ENCODE measurements at regions not wholly inside any gene's neighbourhood (a gene's known extent, or its start where the extent isn't known, plus 50 kb on each side); places are given as distances from the start of the nearest gene placed in this dataset.

DNA sequence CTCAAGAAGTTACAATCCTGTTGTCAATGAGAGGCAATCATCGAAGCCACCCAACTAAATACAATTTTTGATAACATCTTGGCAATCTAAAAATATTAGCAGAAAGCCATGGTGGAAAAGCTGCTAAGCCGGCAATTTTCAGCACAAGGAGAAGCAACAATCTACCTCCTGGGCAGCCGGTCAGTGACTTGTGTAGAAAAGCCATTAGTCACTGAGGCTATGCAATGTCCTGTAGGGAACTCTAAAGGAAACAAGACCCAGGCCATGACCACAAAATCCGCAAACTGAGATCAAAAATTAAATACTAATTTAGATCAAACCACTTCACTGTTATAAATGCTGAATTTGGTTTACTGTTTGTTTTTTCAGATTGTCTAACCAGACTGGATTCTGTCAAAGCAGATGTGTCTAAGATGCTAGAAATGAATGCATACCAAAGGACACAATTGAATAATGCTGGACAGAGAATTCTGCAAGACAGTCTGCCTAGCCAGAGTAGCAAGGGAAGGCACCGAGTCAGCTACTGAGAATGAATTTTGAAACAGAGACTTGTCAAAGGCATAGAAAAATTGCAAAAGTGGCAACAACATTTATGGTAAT lies 384.8 kb downstream of the PRELID2 start:
- TF ChIP-seq, protein P1, sequence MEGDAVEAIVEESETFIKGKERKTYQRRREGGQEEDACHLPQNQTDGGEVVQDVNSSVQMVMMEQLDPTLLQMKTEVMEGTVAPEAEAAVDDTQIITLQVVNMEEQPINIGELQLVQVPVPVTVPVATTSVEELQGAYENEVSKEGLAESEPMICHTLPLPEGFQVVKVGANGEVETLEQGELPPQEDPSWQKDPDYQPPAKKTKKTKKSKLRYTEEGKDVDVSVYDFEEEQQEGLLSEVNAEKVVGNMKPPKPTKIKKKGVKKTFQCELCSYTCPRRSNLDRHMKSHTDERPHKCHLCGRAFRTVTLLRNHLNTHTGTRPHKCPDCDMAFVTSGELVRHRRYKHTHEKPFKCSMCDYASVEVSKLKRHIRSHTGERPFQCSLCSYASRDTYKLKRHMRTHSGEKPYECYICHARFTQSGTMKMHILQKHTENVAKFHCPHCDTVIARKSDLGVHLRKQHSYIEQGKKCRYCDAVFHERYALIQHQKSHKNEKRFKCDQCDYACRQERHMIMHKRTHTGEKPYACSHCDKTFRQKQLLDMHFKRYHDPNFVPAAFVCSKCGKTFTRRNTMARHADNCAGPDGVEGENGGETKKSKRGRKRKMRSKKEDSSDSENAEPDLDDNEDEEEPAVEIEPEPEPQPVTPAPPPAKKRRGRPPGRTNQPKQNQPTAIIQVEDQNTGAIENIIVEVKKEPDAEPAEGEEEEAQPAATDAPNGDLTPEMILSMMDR (IDR thresholded peaks at IDR 0.05), result no peak
- no peak for TF ChIP-seq ZFX (IDR thresholded peaks at IDR 0.05; ENCODE audit: borderline replicate concordance)

Measured in 22Rv1 (cell line).